K562 (cell line): ENCODE measurements at regions not wholly inside any gene's neighbourhood (a gene's known extent, or its start where the extent isn't known, plus 50 kb on each side); places are given as distances from the start of the nearest gene placed in this dataset.

Experiments used
- ATF7 ChIP-seq: fragments of 450-650 bp; IDR thresholded peaks from 2 replicates; pipeline ENCODE4 v1.7.1; 2014; ENCODE audit warnings: mild to moderate bottlenecking, moderate library complexity
- BHLHE40 ChIP-seq: IDR thresholded peaks from 2 replicates; pipeline ENCODE4 v1.6.1; 2011; ENCODE audit warnings: low read length, improper control_type of control experiment
- CEBPG ChIP-seq, 3 experiments: fragments of 200-800 bp in 1 of 3; sonication (Bioruptor generic) in 1 of 3; sonication (generic) in 1 of 3; formaldehyde crosslinking in 1 of 3; IDR thresholded peaks in 2 of 3; conservative IDR thresholded peaks in 1 of 3; 2 replicates each; pipeline versions ENCODE4 v1.6.1 to v1.8.0; 2016 to 2022; ENCODE audit warnings: missing compliant biosample characterization in 2 of 3, missing genetic modification characterization in 2 of 3, mild to moderate bottlenecking in 1 of 3, missing genetic modification reagents in 1 of 3
- FOXJ2 ChIP-seq: fragments of 200-800 bp; sonication (Bioruptor generic); IDR thresholded peaks from 2 replicates; pipeline ENCODE4 v1.6.1; 2016; ENCODE audit warnings: missing genetic modification characterization, missing compliant biosample characterization
- HDAC1 ChIP-seq, 2 experiments: fragments of 450-650 bp; IDR thresholded peaks; 2 replicates each; pipeline ENCODE4 v1.6.1; 2016 to 2017; ENCODE audit warnings: inconsistent platforms in 1 of 2, mild to moderate bottlenecking in 1 of 2, moderate library complexity in 1 of 2
- HDAC6 ChIP-seq: IDR thresholded peaks from 2 replicates; pipeline ENCODE4 v1.6.1; 2012; ENCODE audit warnings: low read depth, mild to moderate bottlenecking, control low read depth, inconsistent platforms, low read length, moderate library complexity
- NFE2L1 ChIP-seq: fragments of 450-650 bp; IDR thresholded peaks from 2 replicates; pipeline ENCODE4 v1.6.1; 2016; ENCODE audit warnings: missing genetic modification characterization, low read depth, mild to moderate bottlenecking, missing compliant biosample characterization, moderate library complexity, borderline replicate concordance
- TF ChIP-seq, protein P1 (sequence below): fragments of 250-450 bp; sonication (Bioruptor Pico); IDR thresholded peaks from 2 replicates; pipeline ENCODE4 v1.8.0; 2022; ENCODE audit warnings: inconsistent platforms
- TF ChIP-seq, protein P2 (sequence below): fragments of 250-450 bp; sonication (Bioruptor Pico); IDR thresholded peaks from 2 replicates; pipeline ENCODE4 v1.5.0; 2020; ENCODE audit warnings: mild to moderate bottlenecking, borderline replicate concordance
- TF ChIP-seq, protein P3 (sequence below): fragments of 450-650 bp; formaldehyde crosslinking; IDR thresholded peaks from 2 replicates; pipeline ENCODE4 v1.4.0; 2020; ENCODE audit warnings: mild to moderate bottlenecking, moderate library complexity
- TF ChIP-seq, protein P4 (sequence below): sonication (generic); formaldehyde crosslinking; IDR thresholded peaks from 2 replicates; pipeline ENCODE4 v1.9.0; 2022; ENCODE audit warnings: mild to moderate bottlenecking, missing genetic modification reagents

DNA sequence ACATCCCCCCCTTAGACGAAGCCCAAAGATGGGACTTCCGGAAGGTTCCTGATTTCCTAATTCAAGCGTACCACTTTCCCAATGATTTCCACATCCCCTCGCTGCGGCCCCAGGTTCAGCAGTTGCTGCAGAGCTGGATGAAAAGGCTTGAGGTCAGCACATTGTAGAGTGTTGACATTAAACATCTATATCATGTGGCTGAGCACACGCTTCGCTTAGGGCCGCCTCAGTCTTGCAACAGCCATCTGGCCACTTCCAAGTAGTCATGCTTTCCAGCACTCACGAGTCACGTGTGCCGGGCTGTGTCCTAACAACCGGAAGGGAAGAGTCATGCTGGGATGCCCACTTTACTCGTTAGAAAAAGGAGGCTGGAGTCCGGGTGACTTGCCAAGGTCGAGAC lies 340.6 kb upstream of the IRX4 start (continued):
- no peak for TF ChIP-seq NFE2L1 (tag)
- TF ChIP-seq HDAC6, result no peak
- TF ChIP-seq, protein P1, sequence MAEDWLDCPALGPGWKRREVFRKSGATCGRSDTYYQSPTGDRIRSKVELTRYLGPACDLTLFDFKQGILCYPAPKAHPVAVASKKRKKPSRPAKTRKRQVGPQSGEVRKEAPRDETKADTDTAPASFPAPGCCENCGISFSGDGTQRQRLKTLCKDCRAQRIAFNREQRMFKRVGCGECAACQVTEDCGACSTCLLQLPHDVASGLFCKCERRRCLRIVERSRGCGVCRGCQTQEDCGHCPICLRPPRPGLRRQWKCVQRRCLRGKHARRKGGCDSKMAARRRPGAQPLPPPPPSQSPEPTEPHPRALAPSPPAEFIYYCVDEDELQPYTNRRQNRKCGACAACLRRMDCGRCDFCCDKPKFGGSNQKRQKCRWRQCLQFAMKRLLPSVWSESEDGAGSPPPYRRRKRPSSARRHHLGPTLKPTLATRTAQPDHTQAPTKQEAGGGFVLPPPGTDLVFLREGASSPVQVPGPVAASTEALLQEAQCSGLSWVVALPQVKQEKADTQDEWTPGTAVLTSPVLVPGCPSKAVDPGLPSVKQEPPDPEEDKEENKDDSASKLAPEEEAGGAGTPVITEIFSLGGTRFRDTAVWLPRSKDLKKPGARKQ, result no peak
- no peak for TF ChIP-seq ATF7
- TF ChIP-seq, protein P2, sequence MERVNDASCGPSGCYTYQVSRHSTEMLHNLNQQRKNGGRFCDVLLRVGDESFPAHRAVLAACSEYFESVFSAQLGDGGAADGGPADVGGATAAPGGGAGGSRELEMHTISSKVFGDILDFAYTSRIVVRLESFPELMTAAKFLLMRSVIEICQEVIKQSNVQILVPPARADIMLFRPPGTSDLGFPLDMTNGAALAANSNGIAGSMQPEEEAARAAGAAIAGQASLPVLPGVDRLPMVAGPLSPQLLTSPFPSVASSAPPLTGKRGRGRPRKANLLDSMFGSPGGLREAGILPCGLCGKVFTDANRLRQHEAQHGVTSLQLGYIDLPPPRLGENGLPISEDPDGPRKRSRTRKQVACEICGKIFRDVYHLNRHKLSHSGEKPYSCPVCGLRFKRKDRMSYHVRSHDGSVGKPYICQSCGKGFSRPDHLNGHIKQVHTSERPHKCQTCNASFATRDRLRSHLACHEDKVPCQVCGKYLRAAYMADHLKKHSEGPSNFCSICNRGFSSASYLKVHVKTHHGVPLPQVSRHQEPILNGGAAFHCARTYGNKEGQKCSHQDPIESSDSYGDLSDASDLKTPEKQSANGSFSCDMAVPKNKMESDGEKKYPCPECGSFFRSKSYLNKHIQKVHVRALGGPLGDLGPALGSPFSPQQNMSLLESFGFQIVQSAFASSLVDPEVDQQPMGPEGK, result no peak
- TF ChIP-seq CEBPG (CRISPR knock-in tag; IDR thresholded peaks at IDR 0.05), result no peak
- 0 out of 4 replicates have a peak, but pooled peaks of 1 of the 2 experiments have one; percentile 6 for TF ChIP-seq CEBPG (tag; conservative IDR thresholded peaks at IDR 0.05 in 1 of 2, IDR thresholded peaks at IDR 0.05 in 1 of 2)
- TF ChIP-seq HDAC1 (IDR thresholded peaks at IDR 0.05), result no peak
- TF ChIP-seq, protein P3, sequence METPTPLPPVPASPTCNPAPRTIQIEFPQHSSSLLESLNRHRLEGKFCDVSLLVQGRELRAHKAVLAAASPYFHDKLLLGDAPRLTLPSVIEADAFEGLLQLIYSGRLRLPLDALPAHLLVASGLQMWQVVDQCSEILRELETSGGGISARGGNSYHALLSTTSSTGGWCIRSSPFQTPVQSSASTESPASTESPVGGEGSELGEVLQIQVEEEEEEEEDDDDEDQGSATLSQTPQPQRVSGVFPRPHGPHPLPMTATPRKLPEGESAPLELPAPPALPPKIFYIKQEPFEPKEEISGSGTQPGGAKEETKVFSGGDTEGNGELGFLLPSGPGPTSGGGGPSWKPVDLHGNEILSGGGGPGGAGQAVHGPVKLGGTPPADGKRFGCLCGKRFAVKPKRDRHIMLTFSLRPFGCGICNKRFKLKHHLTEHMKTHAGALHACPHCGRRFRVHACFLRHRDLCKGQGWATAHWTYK, result no peak
- peak; percentile 41; the same call in 1 of the 2 replicates for TF ChIP-seq BHLHE40
- TF ChIP-seq, protein P4, sequence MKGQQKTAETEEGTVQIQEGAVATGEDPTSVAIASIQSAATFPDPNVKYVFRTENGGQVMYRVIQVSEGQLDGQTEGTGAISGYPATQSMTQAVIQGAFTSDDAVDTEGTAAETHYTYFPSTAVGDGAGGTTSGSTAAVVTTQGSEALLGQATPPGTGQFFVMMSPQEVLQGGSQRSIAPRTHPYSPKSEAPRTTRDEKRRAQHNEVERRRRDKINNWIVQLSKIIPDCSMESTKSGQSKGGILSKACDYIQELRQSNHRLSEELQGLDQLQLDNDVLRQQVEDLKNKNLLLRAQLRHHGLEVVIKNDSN (CRISPR knock-in tag), result peak; percentile 30; the same call in 1 of the 2 replicates
- no peak for TF ChIP-seq FOXJ2
